Testis (tissue), 2 donors: ENCODE measurements at regions not wholly inside any gene's neighbourhood (a gene's known extent, or its start where the extent isn't known, plus 50 kb on each side); places are given as distances from the start of the nearest gene placed in this dataset.

Experiments used
- POLR2A ChIP-seq: fragments of 450-650 bp; IDR thresholded peaks from one replicate; pipeline ENCODE4 v1.6.1; 2017; ENCODE audit warnings: antibody characterized with exemption, mild to moderate bottlenecking, moderate library complexity
- TF ChIP-seq, protein P1 (sequence below), 3 experiments: fragments of 450-650 bp in 2 of 3; fragments of 200-600 bp in 1 of 3; sonication (generic) in 1 of 3; IDR thresholded peaks; one replicate each; pipeline ENCODE4 v1.5.1; 2016 to 2019; ENCODE audit warnings: antibody characterized with exemption in 3 of 3, mild to moderate bottlenecking in 2 of 3, moderate library complexity in 1 of 3

DNA sequence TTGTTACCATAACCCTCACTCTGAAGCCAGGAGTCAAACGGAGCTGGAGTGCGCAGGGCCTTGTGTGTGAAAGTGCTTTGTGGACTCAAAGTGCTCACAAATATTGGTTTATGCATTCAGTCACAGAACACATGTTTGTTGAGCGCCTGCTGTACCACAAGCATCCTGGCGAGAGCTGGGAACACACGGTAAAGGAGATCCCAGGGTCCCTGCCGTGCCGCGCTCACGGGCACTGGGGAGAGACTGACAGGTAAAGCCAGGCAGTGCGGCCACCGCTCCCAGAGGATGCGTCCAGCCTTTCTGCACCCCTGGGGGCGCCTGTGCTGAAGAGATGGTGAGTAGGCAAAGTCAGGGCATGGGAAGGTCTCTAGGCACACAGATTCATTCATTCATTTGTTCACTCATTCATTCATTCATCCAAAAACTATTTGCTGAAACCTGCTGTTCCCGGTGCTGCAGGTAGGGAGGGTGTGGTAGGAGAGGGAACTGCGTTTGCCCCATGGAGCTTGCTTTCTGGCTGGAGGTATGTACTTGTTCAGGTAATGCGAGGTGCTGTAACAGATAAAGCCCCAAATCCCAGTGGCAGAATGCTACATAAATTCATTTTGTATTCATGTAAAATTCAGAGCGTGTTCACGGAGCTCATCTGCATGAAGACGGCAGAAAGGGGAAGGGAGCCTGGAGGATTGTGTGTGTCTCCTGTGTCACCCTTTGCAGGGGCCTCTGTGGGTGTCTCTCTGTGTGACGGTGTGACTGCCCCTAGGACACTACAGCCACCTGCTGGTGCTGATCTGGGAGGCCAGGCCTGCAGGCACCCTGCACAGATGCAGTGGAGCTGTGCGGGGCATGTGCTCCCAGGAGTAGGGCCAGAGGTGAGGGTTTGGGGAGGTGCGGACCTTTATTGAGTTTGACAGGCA is 167.0 kb upstream of the B3GAT1 start:
- TF ChIP-seq, protein P1, sequence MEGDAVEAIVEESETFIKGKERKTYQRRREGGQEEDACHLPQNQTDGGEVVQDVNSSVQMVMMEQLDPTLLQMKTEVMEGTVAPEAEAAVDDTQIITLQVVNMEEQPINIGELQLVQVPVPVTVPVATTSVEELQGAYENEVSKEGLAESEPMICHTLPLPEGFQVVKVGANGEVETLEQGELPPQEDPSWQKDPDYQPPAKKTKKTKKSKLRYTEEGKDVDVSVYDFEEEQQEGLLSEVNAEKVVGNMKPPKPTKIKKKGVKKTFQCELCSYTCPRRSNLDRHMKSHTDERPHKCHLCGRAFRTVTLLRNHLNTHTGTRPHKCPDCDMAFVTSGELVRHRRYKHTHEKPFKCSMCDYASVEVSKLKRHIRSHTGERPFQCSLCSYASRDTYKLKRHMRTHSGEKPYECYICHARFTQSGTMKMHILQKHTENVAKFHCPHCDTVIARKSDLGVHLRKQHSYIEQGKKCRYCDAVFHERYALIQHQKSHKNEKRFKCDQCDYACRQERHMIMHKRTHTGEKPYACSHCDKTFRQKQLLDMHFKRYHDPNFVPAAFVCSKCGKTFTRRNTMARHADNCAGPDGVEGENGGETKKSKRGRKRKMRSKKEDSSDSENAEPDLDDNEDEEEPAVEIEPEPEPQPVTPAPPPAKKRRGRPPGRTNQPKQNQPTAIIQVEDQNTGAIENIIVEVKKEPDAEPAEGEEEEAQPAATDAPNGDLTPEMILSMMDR (IDR thresholded peaks at IDR 0.05) = no peak
- TF ChIP-seq POLR2A = no peak
